Ovary (tissue), 3 donors: ENCODE measurements at regions not wholly inside any gene's neighbourhood (a gene's known extent, or its start where the extent isn't known, plus 50 kb on each side); places are given as distances from the start of the nearest gene placed in this dataset.

Experiments
- EP300 ChIP-seq: sonication (generic); formaldehyde crosslinking; IDR thresholded peaks from one replicate; pipeline ENCODE4 v1.6.1; 2017; ENCODE audit warnings: antibody characterized with exemption
- POLR2A ChIP-seq: fragments of 450-650 bp; IDR thresholded peaks from one replicate; pipeline ENCODE4 v1.6.1; 2017; ENCODE audit warnings: antibody characterized with exemption, mild to moderate bottlenecking, moderate library complexity
- TF ChIP-seq, protein P1 (sequence below), 3 donors: fragments of 450-650 bp in 2 of 3; fragments of 200-600 bp in 1 of 3; IDR thresholded peaks; one replicate each; pipeline versions ENCODE4 v1.5.1 to v1.8.0; 2016 to 2022; ENCODE audit warnings: antibody characterized with exemption in 3 of 3, mild to moderate bottlenecking in 1 of 3
- donor health status: DM: no; HTN: no; CAD: no.

DNA sequence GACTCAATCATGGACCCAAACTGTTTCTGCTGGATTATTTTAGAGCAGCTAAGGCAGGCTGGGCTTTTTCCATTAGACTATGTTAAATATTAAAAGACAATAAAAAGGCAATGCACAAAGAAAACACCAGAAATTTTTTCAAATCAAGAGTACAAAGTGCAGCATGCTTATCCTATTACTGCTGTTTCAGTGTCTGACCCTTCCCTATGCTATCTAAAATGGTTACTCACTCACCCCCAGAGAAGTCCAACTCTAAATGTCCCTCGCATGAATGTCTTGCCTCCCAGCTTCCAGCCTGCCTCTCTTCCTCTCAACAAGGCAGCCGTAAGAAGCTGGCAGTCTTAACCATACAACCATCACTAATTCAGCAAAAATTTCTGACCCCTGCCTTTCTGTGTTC is 108.7 kb upstream of the SYT6 start:
- TF ChIP-seq POLR2A (no peak), EP300 (no peak)
- TF ChIP-seq, protein P1, sequence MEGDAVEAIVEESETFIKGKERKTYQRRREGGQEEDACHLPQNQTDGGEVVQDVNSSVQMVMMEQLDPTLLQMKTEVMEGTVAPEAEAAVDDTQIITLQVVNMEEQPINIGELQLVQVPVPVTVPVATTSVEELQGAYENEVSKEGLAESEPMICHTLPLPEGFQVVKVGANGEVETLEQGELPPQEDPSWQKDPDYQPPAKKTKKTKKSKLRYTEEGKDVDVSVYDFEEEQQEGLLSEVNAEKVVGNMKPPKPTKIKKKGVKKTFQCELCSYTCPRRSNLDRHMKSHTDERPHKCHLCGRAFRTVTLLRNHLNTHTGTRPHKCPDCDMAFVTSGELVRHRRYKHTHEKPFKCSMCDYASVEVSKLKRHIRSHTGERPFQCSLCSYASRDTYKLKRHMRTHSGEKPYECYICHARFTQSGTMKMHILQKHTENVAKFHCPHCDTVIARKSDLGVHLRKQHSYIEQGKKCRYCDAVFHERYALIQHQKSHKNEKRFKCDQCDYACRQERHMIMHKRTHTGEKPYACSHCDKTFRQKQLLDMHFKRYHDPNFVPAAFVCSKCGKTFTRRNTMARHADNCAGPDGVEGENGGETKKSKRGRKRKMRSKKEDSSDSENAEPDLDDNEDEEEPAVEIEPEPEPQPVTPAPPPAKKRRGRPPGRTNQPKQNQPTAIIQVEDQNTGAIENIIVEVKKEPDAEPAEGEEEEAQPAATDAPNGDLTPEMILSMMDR (IDR thresholded peaks at IDR 0.05): no peak
